RCC 7860 (cell line): ENCODE measurements at regions not wholly inside any gene's neighbourhood (a gene's known extent, or its start where the extent isn't known, plus 50 kb on each side); places are given as distances from the start of the nearest gene placed in this dataset.
A peak's percentile ranks its signal among the peaks of the same experiment; 100 is the strongest.

ENCODE experiments used
- DNase-seq: peaks from one replicate; pipeline ENCODE4 v3.0.0-alpha.2; 2015; ENCODE audit warnings: low spot score
- FAIRE-seq: peaks from 2 replicates; lab custom pipeline; 2012; peaks lifted over from hg19 to GRCh38; lab: Jason Lieb, UNC

- DNase-seq (no peak), FAIRE-seq (no peak)
These were observed 640.2 kb downstream of the CCDC171 start for GRCh38 chr9:16193066-16193465.

DNA sequence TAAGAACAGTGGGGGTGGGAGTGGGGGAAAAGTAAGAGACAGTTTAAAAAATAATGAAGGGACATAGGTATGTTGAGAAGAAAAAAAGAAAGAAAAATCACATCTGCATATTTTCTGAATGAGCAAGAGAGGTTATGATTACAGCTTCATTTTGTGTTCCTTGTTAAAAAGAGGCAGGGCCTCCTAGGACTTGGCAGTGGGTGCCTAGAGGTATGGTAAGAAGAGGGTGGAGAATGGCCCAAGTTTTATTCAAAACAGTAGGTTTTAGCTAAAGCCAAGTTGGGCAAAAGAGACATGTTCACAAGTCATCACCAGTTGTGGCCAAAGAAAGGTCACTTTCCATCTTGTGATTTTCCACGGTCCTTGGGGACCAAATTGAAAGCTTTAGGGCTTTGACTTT lies 643.4 kb downstream of the CCDC171 start:
- no peak for FAIRE-seq
- DNase-seq = no peak

DNA sequence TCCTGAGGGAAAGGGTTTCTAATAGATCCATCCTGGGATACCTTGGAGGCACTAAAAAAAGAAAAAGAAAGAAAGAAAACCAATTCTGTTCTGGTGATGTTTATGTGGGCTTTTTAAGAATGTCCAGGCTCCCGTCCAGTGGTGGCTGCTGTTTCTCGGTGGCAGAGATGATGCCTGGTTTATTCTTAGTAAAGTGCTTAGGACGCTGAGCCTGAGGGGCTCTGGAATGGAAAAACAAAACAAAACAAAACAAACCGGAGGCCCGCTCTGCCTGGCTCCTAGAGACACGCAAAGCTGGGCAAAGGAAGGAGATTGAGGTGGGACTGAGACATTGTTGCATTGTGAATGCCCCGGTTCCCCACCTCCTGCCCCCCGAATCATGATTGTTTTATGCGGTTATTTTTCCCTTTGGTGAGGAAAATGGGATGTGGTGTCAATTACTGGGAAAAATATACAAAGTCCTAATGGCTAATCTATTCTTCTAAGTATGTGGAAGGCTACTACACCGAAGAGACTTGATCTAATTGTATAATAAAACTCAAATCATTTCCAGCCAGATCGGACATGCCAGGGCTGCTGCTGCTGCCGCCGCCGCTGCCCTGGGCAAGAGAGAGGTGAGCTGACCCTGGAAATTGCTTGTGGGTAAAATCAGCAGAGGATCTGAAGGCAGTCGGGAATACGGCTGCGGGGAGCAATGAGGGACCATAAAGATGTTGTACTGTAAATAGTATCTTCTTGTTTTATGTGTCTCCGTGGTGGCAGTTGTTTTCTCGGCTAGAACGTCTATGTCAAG lies 644.9 kb downstream of the CCDC171 start:
- DNase-seq (no peak), FAIRE-seq (no peak)

- no peak for DNase-seq
- no peak for FAIRE-seq
These were observed 646.2 kb downstream of the CCDC171 start for GRCh38 chr9:16198996-16199395.

DNA sequence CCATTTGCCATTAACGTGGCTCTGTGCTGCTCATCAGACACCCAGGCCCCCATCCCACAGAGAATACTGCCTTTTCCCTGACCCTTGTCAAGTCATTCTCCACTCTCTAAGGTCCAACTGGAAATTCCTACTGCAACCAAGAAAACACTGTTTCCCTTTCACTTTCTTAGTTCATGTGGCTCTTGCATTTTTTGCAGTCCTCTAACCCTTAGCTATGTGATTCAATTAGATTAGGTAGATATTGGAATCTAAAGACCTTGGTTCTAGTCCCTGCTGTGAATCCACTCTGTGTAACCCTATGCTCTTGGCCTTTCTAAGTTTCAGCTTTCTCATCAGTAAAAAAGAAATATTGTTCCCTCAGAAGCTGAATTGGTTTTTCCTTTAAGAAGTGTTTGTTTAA lies 649.4 kb downstream of the CCDC171 start:
- DNase-seq (no peak), FAIRE-seq (no peak)

DNA sequence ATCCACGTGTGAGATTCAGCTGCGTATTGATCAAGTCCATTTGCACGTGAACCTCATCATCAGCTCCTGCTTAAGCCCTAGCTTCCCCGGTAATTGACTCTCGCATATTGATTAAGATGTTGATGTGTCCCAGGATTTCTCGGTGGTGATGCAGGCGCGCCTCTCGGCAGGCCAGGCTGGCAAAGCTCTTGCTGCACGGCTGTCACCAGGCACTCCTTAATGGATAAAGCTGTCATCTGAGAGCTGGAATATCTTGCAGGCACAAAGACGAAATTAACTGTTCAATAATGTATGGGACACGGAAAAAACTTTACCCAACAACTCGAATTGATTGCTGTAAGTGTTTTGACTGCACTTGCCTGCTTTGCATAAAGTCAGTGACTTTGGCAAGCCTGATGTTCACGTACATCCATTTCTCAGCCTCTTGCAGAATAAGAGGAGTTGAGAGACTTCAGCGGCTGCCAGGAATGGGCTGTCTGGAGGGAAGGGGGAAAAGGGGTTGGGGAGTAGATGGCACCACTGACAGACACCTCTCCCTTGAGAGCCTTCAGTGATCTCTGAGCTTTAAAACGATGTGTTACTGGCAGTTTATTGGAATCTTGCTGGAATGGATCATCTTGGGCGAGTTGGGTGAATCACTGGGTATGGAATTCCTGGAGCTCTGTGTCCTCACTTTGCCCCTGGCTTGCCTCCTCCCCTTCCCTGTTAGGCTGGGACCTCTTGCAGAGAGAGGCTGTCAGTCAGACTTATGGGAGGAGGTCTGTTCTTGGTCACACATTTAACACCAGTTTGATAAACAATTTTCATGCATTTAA lies 650.3 kb downstream of the CCDC171 start:
- peak; percentile 95 for FAIRE-seq
- DNase-seq = peak; percentile 86

DNA sequence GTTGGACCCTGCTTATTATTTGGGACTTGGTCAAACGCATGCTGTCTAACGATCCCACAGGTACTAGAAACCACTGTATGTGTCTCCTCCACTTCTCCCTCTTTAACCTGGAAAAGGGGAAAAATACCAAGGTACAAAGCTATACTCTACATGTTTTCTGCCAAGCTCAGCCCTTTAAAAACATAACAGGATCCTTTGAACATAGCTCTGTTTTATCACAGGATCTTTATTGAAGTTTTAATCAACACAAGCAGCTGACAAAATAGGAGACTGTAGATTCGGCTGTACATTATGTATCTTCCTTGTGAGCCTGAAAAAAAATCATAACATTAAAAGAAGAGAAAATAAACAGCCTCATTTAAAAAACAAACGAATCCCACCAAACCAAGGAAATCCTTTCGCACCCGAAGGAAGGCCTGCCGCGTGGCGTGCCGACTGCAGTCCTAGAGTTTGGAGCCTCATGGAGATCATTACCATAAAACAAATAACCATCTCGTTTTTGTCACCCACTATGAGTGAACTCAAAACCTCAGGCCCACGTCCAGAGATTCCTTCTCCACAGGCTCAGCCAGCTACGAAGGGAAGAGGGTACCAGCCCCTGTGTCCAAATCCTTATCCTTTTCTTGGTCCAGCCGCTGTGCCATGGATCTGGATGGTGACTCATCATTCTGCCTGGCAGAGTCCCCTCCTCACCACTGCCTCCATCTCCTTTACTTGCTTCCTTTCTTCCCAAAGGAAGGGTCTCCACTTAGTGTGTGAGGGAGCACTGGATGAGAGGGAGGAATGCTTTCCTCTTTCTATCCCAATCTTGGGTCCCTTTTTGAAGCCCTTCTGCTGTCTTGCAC lies 651.1 kb downstream of the CCDC171 start:
- DNase-seq (no peak), FAIRE-seq (no peak)

DNA sequence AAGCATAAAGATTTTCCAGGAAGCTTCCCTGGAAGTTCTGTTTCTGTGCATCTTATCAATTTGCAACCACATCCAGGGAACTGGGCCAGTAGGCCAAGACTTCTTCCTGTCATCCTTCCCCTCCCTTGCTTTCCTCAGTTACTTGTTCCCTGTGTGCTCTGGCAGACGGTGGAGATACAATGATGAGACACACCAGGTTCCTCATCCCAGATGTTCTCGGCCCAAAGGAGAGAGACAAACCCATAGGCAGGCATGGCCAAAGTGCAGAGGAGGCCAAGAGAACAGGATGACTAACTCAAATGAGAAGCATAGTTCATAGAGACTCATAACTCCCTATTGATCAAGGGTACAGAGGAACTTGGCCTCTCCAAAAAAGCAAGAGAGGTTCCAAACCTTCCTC lies 652.6 kb downstream of the CCDC171 start:
- FAIRE-seq (no peak), DNase-seq (no peak)

DNA sequence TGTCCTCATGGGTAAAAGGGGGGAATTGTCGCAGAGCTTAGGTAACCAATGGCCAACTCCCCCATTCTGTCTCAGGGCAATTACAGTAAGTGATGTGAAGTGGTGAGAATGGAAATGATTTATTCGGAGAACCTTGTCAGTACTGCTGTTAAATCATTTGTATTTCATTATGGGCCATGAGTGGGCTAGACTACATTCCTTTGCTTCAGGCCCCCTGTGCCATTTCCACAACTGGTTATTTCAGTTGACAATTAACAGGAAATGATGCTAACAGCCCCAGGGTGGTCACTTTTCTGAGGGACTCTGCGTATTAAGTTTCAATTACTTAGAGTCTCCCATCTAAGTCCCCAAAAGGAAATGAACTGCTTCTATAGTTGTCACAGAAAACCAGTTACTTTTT lies 653.7 kb downstream of the CCDC171 start:
- DNase-seq = no peak
- no peak for FAIRE-seq

DNA sequence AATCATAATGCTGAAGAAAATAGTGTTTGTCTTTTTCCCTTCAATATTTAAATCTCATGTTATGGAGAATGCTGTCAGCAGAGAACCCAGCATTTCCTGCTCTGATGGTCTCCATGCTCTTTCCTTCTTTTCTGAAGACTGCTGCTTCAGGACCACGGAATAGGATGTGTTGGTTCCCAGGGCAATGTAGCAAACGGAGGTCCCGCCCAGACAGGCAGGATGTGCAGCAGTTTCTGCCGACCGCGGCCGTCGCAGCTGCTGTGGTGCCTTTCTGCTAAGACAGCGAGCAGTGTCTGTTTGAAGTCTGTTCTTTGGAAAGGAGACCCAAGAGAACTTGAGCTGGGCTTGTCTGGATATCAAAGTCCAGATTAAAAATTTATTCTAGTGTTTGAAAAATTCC lies 654.3 kb downstream of the CCDC171 start:
- FAIRE-seq (no peak), DNase-seq (peak; percentile 34)

DNA sequence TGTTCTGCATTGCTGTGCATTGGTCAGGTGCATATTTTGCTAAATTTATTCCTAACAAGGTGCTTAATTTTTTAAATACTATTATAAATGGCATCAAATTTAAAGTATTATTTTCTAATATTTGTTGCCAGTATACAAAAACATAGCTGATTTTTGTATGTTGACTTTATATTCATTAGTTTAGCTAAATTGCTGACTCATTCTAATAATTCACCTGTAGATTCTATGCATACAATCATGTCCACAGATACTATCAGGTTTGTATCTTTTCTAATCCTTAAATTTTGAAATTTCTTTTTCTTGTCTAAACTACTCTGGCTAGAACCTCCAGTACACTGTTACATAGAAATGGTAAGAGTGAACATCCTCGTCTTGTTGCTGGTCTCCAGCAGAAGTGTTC lies 657.6 kb downstream of the CCDC171 start:
- FAIRE-seq = no peak
- no peak for DNase-seq

GRCh38 chr9:16211946-16212345 lies 658.5 kb downstream of the BNC2 start:
- FAIRE-seq = no peak
- no peak for DNase-seq

- DNase-seq (no peak), FAIRE-seq (no peak)
These were observed 656.5 kb downstream of the BNC2 start for GRCh38 chr9:16213781-16214515.

- FAIRE-seq (no peak), DNase-seq (no peak)
These were observed 655.7 kb downstream of the BNC2 start for GRCh38 chr9:16214677-16215352.

DNA sequence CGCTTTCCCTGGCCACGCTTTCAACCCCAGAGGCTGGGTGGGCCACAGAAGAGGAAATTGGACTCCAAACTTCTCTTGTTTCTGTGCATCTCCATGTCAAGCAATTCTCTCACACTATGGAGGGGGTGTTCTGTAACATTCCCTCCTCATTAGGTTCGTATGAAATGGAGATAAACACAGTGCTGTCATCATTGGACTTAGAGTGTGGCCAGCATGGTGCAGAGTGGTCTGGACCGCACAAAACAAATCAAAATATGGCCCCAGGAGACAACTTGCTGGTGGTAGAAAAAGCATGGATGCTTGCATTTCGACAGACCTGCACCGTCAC lies 655.2 kb downstream of the BNC2 start:
- FAIRE-seq (no peak), DNase-seq (no peak)

- no peak for FAIRE-seq
- no peak for DNase-seq
These were observed 652.3 kb downstream of the BNC2 start for GRCh38 chr9:16217943-16218701.

DNA sequence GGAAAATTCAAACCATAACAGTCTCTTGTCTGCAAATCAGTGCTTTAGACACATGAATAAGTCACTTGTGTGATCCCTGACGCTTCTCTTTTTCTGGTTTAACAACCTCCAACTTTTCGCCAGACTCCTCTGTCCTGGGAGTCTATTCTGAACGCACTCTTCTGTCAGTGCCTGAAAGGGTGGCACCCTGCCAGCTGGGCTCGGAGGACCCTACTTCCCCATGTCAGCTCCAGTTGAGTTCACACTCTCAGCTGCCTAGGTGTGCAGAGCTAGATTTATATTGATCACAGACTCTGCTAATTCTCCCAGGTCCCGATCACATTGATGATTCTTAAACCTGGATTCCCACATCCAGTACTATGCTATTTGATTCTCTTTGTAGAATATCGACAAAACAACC lies 649.1 kb downstream of the BNC2 start:
- DNase-seq = no peak
- FAIRE-seq = no peak

DNA sequence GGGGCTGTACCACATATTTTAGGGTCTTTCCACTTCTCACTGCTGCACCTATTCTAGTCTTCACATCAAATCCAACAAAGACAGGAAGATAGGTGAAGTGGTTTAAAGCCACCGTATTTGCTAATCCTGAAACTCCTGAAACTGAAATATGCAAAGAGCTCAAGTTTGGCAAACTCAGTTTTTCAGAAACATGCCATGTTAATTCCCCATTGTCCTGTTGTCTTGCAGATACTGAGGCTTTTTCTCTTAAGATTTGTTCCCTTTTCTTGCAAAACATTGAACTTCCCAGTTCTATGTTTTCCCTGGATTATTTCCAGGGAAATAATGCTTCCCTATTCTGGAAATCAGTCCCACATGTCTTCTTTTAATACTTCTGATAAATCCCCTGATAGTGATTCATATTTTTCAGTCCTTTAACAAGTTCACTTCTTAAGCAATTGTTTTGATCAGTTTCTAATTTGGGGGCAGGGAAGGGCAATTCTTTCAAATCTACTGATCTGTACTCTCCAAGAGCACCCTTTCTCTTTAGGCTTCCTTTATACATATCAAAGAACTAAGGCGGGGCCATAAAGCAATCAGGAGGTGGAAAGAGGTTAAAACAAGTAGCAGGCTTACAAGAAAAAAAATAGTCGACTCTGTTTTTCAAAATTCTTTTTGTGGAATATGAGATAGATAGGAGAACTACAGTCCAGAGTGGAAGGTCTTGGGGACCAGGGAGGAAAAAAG lies 648.5 kb downstream of the BNC2 start:
- FAIRE-seq (no peak), DNase-seq (no peak)
